ENCODE measurements at regions not wholly inside any gene's neighbourhood (a gene's known extent, or its start where the extent isn't known, plus 50 kb on each side); places are given as distances from the start of the nearest gene placed in this dataset.

DNA sequence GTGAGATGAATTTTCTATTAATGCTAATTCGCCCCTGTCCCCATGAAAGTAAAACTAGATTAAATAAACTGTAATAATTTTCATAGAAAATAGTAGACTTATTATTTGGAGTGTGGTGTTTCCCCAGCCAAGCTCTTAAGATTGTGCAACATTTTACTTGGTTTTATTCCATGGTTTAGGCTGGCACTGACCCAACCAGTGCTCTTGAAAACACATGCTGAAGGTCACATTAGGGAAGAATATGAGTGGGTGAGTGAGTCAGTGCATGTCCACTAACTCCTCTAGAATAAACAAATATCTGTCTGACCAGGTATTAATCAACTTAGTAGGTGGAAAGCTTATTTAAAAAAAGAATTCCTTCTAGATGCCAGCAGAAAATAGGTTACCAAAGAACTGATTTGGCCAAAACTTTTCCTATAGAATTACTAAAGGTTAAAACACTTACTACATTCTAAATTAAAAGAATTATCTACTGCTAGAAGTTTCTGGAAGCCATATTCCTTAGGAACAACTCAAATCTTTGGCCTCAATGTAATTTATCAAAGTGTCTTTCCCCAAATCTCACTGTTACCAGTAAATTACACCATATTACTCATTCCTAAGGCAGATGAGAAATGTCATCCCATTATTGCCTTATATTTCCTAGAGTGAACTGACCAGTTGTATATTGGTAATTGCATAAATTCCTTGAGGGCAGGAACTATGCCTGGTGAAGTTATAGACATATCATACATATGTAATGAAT, 89.7 kb upstream of the RGS1 start (continued):
- TF ChIP-seq, protein P1, sequence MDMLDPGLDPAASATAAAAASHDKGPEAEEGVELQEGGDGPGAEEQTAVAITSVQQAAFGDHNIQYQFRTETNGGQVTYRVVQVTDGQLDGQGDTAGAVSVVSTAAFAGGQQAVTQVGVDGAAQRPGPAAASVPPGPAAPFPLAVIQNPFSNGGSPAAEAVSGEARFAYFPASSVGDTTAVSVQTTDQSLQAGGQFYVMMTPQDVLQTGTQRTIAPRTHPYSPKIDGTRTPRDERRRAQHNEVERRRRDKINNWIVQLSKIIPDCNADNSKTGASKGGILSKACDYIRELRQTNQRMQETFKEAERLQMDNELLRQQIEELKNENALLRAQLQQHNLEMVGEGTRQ (IDR thresholded peaks at IDR 0.05): no peak
- TF ChIP-seq, protein P2, sequence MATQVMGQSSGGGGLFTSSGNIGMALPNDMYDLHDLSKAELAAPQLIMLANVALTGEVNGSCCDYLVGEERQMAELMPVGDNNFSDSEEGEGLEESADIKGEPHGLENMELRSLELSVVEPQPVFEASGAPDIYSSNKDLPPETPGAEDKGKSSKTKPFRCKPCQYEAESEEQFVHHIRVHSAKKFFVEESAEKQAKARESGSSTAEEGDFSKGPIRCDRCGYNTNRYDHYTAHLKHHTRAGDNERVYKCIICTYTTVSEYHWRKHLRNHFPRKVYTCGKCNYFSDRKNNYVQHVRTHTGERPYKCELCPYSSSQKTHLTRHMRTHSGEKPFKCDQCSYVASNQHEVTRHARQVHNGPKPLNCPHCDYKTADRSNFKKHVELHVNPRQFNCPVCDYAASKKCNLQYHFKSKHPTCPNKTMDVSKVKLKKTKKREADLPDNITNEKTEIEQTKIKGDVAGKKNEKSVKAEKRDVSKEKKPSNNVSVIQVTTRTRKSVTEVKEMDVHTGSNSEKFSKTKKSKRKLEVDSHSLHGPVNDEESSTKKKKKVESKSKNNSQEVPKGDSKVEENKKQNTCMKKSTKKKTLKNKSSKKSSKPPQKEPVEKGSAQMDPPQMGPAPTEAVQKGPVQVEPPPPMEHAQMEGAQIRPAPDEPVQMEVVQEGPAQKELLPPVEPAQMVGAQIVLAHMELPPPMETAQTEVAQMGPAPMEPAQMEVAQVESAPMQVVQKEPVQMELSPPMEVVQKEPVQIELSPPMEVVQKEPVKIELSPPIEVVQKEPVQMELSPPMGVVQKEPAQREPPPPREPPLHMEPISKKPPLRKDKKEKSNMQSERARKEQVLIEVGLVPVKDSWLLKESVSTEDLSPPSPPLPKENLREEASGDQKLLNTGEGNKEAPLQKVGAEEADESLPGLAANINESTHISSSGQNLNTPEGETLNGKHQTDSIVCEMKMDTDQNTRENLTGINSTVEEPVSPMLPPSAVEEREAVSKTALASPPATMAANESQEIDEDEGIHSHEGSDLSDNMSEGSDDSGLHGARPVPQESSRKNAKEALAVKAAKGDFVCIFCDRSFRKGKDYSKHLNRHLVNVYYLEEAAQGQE (IDR thresholded peaks at IDR 0.05): no peak
- TF ChIP-seq NPAS2 (CRISPR knock-in tag; IDR thresholded peaks at IDR 0.05; ENCODE audit: borderline replicate concordance) (no peak), HOXA7 (CRISPR knock-in tag; IDR thresholded peaks at IDR 0.05) (no peak), HOXB13 (CRISPR knock-in tag; IDR thresholded peaks at IDR 0.05; ENCODE audit: low read depth) (no peak), EP300 (IDR thresholded peaks at IDR 0.05) (0 out of 5 replicates have a peak, but pooled peaks of 1 of the 2 experiments have one; percentile 31), KDM5A (IDR thresholded peaks at IDR 0.05) (no peak), FOXS1 (CRISPR knock-in tag; IDR thresholded peaks at IDR 0.05) (no peak), ELK1 (IDR thresholded peaks at IDR 0.05; ENCODE audit: low read depth, low read length) (no peak), ESRRA (IDR thresholded peaks at IDR 0.05; ENCODE audit: borderline replicate concordance, low read length) (peak; percentile 51; the same call in 1 of the 2 replicates), CEBPB (IDR thresholded peaks at IDR 0.05) (peak; percentile 92 to 93), MAFK (IDR thresholded peaks at IDR 0.05; ENCODE audit: partially characterized antibody) (no peak), BCL3 (IDR thresholded peaks at IDR 0.05) (peak; percentile 64; the same call in 2 of the 3 replicates), NFE2L2 (conservative IDR thresholded peaks at IDR 0.05; ENCODE audit: low read length) (no peak), EHMT2 (IDR thresholded peaks at IDR 0.05; ENCODE audit: low read depth) (no peak), KDM1A (IDR thresholded peaks at IDR 0.05; ENCODE audit: low read depth) (no peak), FOSL2 (IDR thresholded peaks at IDR 0.05) (peak; percentile 79), FOSL2 (CRISPR knock-in tag; IDR thresholded peaks at IDR 0.05) (peak; percentile 64; the same call in 1 of the 2 replicates), CBX8 (IDR thresholded peaks at IDR 0.05) (no peak), POLR2A (IDR thresholded peaks at IDR 0.05; ENCODE audit: low read length) (no peak), ZFP36 (IDR thresholded peaks at IDR 0.05; ENCODE audit: borderline replicate concordance, partially characterized antibody) (no peak), MYC (IDR thresholded peaks at IDR 0.05; ENCODE audit: borderline replicate concordance, low read length) (no peak), RAD21 (conservative IDR thresholded peaks at IDR 0.05 in 1 of 2, IDR thresholded peaks at IDR 0.05 in 1 of 2) (peak in 1 of 2 experiments; percentile 18; a peak in 1 of 5 replicates), RARB (CRISPR knock-in tag; IDR thresholded peaks at IDR 0.05) (no peak), HEYL (CRISPR knock-in tag; IDR thresholded peaks at IDR 0.05) (no peak), SMC3 (IDR thresholded peaks at IDR 0.05) (peak; percentile 15; the same call in 1 of the 3 replicates), RFX5 (IDR thresholded peaks at IDR 0.05) (no peak), POLR2AphosphoS2 (conservative IDR thresholded peaks at IDR 0.05; ENCODE audit: low read length) (no peak), CBX2 (IDR thresholded peaks at IDR 0.05; ENCODE audit: borderline replicate concordance, low read depth) (no peak), TP53 (CRISPR knock-in tag; IDR thresholded peaks at IDR 0.05) (no peak), FOSB (CRISPR knock-in tag; IDR thresholded peaks at IDR 0.05) (no peak), GATA3 (IDR thresholded peaks at IDR 0.05; ENCODE audit: borderline replicate concordance) (peak; percentile 59), SREBF2 (IDR thresholded peaks at IDR 0.05) (no peak), ZC3H11A (IDR thresholded peaks at IDR 0.05) (no peak), CHD4 (IDR thresholded peaks at IDR 0.05; ENCODE audit: borderline replicate concordance) (no peak)
- TF ChIP-seq, protein P3, sequence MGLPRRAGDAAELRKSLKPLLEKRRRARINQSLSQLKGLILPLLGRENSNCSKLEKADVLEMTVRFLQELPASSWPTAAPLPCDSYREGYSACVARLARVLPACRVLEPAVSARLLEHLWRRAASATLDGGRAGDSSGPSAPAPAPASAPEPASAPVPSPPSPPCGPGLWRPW (IDR thresholded peaks at IDR 0.05): peak; percentile 15; the same call in 1 of the 2 replicates

Data from A549 (cell line).